NCI-H1092 treated with DMSO at 0.1 percent for 48 hours (cell line): ENCODE measurements at regions not wholly inside any gene's neighbourhood (a gene's known extent, or its start where the extent isn't known, plus 50 kb on each side); places are given as distances from the start of the nearest gene placed in this dataset.
"Not testable (repeated sequence)": the region's sequence is repeated elsewhere in the genome, so short reads cannot be mapped to it uniquely, and the experiment has no call there.

Source experiments
- DNase-seq: peaks from one replicate; lab custom pipeline; 2025; lab: John Stamatoyannopoulos, UW

DNA sequence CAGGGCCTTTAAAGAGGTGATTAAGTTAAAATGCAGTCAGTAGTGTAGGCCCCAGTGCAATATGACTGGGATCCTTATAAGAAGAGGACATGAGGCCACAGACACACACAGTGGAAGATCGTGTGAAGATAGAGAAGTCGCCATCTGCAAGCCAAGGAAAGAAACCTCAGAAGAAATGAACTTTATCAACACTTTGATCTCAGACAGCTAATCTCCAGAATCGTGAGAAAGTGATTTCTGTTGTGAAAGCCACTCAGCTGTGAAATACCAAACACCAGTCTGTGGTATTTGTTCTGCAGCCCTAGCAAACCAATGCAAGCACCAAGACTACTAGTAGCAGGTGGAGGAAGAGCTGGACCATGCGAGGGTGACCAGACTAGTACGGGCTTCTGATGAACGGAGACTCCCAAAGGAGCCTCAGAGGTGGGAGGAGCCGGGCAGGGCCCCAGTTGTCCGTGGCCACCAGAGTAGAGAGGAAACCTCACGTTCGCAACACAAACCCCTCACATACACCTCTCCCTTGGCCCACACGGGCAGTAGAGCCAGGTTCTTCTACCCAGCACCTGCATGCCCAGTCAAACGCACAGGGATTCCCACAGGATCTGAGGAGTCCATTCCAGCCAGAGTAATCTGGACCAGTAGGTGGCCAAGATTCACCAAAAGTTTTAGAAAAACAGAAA lies 243.0 kb downstream of the TTC8 start:
- DNase-seq = no peak

GRCh38 chr14:89078021-89078795 lies 253.8 kb downstream of the TTC8 start:
- DNase-seq = no peak

GRCh38 chr14:89085231-89085731 lies 260.8 kb downstream of the TTC8 start:
- no peak for DNase-seq

GRCh38 chr14:89085737-89086382 lies 261.4 kb downstream of the TTC8 start:
- DNase-seq = no peak

DNA sequence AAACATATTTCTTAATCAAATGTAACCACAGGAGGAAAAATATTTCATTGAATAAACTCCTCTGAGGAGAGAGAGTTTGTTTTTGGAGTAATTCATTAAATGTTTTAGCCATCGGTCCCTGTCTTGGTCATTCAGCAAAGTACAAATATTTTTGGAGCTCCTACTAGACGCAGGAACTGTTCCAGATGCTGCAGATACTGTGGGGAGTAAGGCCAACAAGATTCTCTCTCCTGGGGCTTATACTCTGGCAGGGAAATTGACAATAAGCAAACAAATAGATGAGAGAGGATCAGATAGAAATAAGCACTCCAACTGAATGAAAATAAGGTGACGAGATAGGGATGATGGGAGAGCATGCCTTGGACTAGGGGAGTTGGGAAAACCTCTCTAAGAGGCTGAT lies 264.1 kb downstream of the TTC8 start:
- no peak for DNase-seq

GRCh38 chr14:89089330-89089729 lies 264.9 kb downstream of the TTC8 start:
- DNase-seq = no peak

DNA sequence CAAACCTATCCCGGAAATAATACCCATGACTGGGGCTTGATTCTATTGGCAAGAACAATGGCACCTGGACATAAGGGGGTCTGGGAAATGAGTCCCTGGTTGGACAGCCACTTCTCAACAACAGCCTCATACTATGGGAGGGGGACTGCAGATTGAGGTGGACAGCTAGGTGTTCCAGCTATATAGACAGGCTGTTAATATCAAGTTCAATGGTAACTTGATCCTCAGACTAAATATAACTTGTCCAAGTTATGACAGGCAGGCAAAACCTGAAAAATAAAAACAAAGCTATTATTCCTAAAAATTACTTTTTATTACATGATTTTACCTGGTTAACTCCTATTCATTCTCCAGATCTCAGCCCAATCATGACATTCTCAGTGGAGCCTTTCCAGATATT lies 267.3 kb downstream of the TTC8 start:
- no peak for DNase-seq

DNA sequence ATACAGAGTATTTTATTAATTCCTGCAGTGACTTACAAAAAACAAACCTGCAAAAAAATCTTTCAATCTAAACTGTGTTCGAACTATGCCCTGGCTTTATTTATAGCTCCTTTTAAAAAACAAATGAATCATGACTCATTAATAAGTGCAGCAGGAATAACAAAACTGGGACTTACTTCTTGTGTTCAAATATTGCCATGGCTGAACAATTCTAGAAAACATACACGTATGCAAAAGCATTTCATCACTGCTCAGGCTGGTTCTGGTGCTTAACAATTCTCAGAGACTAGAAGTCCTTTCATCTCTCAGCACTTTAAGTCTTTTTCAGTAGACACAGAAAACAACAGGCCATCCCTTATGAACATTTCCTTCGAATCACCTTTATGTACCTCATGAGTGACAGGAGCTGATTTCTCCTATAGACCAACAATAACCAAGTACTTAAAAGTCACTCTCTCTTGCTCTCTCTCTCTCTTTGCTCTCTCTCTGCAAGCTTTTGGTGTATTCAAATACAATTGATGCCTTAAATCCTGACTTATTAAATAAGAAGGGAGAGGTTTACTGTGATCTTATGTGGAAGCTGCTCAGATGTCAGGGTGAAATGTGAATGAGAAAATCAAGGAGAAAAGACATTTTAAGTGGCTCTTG lies 268.8 kb downstream of the TTC8 start:
- no peak for DNase-seq

DNA sequence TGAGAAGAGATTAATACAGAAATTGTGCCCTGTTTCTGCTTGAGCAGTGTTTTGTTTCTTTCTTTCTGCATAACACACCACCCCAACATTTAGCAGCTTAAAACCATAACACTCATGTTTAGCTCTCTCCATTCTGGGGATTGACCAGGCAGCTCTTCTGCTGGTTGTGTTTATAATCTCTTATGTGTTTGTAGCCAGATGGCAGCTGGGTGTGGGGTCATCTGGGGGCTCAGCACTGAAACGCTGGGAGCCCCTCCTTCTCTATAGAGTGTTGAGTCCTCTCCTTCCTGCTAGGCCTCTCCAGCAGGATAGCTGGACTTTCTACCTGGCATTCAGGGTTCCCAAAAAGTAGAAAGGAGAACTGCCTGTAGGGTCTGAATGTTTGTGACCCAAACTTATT lies 270.6 kb downstream of the TTC8 start:
- no peak for DNase-seq

DNA sequence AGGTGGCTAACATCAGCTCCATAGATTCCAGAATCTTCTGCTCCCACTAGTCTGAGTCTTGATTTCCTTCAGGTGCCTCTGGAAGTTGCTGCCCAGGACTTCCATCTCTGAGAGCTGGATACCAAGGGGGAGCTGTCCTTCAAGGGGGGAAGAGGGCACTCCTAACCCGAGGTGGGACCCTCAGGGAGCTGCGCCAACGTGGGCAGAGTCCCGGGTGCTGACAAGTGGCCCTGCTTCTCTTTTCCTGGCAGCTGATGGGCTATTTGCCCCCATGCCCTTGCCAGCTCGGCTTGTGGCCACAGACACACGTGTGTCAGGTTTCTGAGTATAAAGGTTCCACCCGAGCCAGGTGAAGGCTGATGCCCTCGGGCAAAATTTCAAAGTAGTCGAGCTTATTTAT lies 272.5 kb downstream of the TTC8 start:
- DNase-seq = no peak

- DNase-seq = no peak
Observed at GRCh38 chr14:89098254-89098653, 273.8 kb downstream of the TTC8 start.

DNA sequence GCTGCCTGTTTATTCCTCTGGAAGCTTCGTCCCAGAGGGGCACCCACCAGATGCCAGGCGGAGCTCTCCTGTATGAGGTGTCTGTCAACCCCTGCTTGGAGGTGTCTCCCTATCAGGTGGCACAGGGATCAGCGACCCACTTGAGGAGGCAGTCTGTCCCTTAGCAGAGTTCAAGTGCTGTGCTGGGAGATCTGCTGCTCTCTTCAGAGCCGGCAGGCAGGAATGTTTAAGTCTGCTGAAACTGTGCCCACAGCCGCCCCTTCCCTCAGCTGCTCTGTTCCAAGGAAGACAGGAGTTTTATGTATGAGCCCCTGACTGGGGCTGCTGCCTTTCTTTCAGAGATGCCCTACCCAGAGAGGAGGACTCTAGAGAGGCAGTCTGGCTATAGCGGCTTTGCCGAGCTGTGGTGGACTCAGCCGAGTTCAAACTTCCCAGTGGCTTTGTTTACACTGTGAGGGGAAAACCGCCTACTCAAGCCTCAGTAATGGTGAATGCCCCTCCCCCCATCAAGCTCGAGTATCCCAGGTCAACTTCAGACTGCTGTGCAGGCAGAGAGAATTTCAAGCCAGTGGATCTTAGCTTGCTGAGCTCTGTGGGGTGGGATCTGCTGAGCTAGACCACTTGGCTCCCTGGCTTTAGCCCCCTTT lies 279.8 kb downstream of the TTC8 start:
- not testable (repeated sequence) for DNase-seq

DNA sequence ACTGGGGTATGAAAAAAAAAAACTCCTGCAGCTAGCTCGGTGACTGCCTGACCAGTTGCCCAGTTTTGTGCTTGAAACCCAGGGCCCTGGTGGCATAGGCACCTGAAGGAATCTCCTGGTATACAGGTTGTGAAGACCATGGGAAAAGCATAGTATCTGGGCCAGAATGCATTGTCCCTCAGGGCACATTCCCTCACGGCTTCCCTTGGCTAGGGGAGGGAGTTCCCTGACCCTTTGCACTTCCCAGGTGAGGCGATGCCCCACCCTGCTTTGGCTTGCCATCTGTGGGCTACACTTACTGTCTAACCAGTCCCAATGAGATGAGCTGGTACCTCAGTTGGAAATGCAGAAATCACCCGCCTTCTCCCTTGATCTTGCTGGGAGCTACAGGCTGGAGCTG lies 280.4 kb downstream of the TTC8 start:
- DNase-seq = not testable (repeated sequence)
